ENCODE measurements at regions not wholly inside any gene's neighbourhood (a gene's known extent, or its start where the extent isn't known, plus 50 kb on each side); places are given as distances from the start of the nearest gene placed in this dataset.
"Not testable (repeated sequence)": the region's sequence is repeated elsewhere in the genome, so short reads cannot be mapped to it uniquely, and the experiment has no call there.

- no peak for DNase-seq
These were observed 222.3 kb upstream of the HS3ST1 start for GRCh38 chr4:11650801-11651596.

DNA sequence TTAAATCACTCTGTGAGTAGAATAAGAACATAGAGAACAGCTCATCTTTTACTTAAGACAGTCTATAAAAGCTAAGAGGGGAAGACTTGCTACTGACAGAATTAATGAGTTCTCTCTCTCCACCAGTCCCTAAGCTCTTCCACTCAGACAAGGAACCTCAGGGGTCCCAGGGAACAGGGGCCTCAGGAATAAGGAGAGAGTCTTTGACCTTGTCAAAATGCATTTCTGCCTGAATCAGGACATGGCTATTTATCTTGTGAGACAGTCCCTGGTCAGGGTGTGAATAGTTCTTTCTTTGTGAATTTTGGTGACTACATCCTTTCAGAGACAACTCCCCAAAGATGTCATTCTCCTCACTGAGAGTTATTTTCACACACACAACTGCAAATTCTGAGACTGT lies 218.7 kb upstream of the HS3ST1 start:
- DNase-seq = no peak

DNA sequence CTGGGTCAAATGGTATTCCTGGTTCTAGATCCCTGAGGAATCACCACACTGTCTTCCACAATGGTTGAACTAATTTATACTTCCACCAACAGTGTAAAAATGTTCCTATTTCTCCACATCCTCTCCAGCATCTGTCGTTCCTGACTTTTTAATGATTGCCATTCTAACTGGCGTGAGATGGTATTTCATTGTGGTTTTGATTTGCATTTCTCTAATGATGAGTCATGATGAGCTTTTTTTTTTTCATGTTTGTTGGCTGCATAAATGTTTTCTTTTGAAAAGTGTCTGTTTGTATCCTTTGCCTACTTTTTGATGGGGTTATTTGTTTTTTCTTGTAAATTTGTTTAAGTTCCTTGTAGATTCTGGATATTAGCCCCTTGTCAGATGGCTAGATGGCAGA lies 214.4 kb upstream of the HS3ST1 start:
- DNase-seq = not testable (repeated sequence)

DNA sequence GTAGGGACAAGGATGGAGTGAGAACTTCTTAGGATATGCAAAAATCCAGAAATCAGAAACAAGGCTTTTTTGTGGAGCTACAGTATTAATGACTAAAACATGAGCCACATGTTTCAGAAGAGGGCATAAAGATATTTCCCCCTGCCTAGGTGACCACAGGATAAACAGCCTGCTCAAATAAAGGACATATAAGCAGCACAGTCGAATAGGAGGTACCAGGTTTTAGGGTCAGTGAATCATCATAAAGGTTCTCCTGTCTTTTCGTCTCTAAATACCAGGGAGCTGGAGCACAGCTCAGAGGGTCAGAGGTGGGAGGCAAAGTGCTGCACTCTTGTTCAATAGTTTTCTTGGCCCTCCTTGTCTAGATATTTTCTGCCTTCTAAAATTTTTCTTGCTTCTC lies 211.9 kb upstream of the HS3ST1 start:
- DNase-seq = no peak

DNA sequence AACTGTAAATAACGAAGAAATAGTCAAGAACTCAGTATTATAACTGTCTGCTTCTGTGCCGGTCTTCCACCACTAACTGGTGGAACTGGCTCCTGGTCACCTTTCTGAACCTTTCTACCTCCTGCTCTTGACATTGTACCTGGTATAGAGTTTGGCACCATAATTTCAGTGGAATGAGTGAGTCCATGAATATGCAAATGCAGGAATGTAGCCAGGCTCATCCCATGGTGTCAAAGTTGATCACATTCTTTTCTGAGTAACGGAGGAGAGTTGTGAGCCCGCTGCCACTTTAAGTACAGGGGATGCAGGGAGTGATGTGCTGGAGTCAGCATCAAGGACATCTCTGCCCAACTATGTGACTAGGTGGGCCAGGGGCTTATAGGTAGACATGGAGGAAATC lies 207.9 kb upstream of the HS3ST1 start:
- DNase-seq = no peak

DNA sequence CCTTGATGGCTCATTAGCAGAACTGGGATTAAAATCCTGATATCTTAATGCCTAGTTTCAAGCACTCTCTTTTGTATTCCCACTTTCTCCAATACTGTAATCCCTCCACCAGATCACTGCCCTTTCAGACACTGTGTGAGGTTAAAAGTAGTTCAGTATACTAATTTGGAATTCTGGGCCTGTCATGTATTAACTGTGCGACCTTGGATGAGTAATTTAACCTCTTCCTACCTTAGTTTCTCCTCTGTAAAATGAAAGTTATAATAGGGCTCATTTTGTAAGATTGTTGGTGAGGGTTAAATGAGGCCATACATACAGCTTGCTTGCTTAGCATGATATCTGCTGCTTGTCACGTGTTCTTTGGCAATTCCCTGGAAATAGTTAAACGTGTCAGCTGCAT lies 207.3 kb upstream of the HS3ST1 start:
- no peak for DNase-seq

DNA sequence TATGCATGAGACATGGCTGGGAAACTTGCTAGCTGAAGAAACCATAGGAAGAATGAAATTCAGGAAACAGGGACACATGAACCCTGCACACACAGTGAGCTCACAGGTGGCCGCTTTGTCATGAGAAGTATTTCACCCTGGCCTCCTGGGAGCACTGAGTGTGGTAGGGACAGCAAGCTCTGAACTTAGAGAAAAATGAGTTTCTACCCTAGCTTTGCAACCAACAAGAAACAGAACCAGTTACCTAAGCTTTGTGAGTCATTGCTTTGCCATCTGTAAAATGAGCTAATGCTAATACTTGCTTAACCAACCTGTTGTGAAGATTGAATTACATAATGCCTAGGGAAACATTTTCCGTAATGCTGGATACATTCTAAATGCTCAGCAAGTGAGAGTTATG lies 206.6 kb upstream of the HS3ST1 start:
- DNase-seq = no peak

DNA sequence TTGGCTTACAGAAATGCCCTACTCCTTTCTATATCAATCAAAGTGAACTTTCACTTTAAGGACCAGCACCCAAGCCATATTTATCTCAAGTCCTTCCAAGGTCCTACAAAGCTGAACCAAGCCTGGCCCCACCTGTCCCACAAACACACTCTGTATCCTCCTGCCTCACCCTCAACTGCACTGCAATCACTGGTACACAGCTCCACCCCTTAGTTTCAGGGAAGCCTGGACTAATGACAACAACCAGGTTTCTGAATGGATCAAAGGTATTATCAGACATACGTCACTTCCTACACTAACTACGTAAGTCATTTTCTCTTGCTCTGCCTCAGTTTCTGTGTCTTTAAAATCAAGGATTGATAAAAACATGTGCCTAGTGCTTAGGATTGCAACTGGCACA lies 205.6 kb upstream of the HS3ST1 start:
- DNase-seq = no peak

DNA sequence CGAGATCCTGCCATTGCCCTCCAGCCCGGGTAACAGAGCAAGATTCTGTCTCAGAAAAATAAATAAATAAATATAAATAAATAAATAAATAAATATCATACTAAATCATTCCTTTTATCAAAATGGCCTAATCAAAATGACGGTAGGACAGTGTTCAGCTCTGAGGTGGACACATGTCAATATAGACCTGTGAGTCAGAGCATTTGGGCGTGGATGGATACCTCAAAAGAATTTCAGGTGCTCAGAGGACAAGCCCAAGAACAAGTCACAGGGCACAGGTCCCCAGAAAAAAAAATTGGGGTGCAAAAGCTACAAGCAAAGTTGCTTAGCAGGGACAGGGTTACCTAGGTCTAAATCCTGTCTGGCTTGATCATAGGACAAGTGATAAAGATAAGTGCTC lies 204.7 kb upstream of the HS3ST1 start:
- no peak for DNase-seq

- no peak for DNase-seq
These were observed 203.8 kb upstream of the HS3ST1 start for GRCh38 chr4:11632483-11632882.

DNA sequence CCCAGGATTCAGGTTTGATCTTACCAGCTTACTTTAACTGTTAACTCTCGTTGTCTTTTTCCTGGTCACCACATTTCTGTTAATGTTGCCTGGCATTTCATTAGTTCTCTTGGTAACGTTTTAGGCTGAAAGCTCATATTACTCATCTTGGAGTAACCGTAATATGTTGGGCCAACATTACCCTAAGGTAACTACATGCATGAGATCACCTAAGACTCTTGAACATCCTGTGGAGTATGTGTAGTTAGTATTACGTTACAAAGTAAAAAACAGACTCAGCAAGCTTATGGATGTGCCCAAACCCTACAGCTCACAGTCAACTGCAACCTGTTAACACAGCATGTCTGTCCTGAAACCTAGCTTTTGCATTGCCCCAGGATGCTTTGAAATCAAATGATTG lies 203.3 kb upstream of the HS3ST1 start:
- no peak for DNase-seq

GRCh38 chr4:11631416-11631815 lies 202.7 kb upstream of the HS3ST1 start:
- DNase-seq = no peak

DNA sequence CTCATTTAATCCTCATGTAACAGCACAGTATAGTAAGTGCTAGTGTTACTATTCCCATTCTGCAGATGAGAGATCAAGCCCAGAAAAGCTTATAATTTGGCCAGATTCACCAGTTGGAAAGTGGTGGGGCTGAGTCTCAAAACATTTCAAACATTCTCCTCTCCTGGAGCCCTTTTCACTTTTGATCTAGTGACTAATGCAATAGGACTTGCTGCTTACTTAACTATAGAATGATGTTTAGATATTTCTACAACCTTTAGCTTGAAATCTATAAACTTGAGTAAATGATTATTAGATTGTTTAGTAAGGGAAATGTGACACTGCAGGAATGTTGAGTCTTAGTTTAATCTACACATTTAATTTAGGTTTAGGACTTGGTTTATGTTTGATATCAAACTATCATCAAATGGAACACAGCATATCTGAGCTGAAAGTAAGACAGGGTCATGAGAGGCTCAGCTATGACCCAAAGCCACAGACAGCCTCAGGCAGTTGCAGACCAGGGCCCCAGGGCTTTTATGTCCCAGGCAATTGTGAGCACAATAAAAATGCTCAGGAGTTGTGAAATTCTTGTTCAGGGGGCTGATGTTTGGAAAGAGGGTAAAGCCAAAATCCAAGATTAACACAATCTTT lies 199.5 kb upstream of the HS3ST1 start:
- no peak for DNase-seq

GRCh38 chr4:11626066-11626465 lies 197.4 kb upstream of the HS3ST1 start:
- no peak for DNase-seq

- no peak for DNase-seq
These were observed 196.5 kb upstream of the HS3ST1 start for GRCh38 chr4:11625211-11625610.

DNA sequence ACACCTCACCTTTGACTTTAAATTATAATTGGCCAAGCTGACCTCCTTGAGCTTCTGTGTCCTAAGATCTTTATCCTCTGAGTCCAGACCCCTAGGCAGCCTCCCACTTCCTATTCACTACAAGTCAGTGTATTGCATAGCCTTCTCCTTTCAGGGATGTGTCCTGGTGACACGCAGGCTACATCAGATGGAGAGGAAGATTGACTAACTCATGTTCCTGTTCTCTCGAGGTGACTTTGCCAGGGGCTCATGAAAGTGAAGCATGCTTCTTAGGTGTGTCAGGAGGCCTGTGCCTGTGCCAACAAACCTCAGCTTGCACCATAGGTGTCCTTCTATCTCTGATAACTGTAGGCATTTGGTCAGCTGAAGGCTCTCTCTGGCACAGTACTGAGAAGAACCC lies 195.7 kb upstream of the HS3ST1 start:
- DNase-seq = no peak

GRCh38 chr4:11623726-11624037 lies 195.0 kb upstream of the HS3ST1 start:
- no peak for DNase-seq

DNA sequence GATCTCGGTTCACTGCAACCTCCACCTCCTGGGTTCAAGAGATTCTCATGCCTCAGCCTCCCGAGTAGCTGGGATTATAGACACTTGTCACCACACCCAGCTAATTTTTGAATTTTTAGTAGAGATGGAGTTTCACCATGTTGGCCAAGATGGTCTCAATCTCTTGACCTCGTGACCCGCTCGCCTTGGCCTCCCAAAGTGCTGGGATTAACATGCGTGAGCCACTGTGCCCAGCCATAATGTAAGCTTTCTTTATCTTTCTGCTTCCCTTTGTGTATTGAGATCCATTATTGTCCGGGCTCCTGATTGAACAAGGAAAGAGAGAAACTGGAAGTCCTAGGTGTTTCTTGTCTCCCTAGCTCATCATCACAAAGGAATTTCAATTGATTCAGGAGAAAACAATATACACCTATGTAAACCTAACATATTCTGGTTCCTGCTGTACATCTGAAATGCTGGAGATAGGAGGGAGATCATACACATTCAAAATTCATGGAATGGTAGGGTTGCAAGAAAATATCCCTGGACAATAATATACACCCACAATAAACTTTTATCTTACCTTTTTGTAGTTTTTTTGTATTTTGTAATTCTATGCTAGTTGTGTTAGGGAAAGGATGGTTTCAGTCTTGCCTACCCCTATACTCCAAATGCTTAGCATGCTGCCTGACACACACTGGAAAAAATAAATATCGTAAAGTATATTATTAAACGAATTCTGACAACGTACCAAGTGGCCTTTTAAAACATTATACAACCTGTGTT lies 194.4 kb upstream of the HS3ST1 start:
- no peak for DNase-seq

DNA sequence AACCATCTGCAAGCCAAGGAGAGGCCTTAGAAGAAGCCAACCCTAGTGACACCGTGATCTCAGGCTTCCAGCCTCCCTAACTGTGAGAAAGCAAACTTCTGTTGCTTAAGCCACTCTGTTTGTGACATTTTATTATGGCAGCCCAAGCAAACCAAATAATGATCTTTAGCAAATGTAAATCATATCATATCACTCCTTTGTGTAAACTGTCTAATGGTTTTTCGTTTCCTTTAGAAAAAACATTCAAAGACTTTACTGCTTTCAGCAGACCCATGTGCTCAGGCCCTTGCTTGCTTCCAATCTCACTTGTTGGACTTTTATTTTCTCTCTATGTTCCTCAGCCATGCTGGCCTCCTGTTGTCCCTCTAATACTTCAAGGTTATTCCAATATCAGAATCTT lies 192.2 kb upstream of the HS3ST1 start:
- no peak for DNase-seq

- DNase-seq = no peak
These were observed 190.1 kb upstream of the HS3ST1 start for GRCh38 chr4:11618666-11619282.

GRCh38 chr4:11616856-11617255 lies 188.2 kb upstream of the HS3ST1 start:
- DNase-seq = no peak

DNA sequence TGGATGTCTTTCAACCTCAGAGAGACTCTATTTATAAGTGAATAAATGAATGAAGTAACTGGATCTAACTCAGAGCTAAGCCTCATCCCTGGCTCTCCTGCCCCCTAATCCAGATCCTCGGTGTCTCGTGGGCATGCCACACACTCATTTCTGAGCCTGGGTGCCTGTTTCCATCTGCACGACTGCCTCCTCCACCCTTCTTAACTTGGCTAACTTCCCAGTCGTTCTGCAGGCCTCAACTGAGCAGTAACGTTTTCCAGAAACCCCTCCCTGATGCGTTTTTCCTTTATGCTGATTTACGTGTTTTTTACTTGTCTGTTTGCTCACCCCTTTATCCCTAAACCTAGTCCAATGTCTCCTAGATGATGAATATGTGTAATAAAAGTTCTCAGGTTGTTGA lies 186.9 kb upstream of the HS3ST1 start:
- DNase-seq = no peak

GRCh38 chr4:11614426-11614825 lies 185.7 kb upstream of the HS3ST1 start:
- DNase-seq = no peak

GRCh38 chr4:11611868-11612267 lies 183.2 kb upstream of the HS3ST1 start:
- no peak for DNase-seq
